Amygdala (tissue), 56 donors: ENCODE measurements at regions not wholly inside any gene's neighbourhood (a gene's known extent, or its start where the extent isn't known, plus 50 kb on each side); places are given as distances from the start of the nearest gene placed in this dataset.
"Not testable (repeated sequence)": the region's sequence is repeated elsewhere in the genome, so short reads cannot be mapped to it uniquely, and the experiment has no call there.

Source experiments
- DNase-seq, 56 donors: peaks; one replicate each; lab custom pipeline; 2025; lab: John Stamatoyannopoulos, UW

GRCh38 chr9:19660019-19660418 lies 128.8 kb downstream of the SLC24A2 start:
- no peak for DNase-seq

- no peak for DNase-seq
These were observed 132.1 kb downstream of the SLC24A2 start for GRCh38 chr9:19656704-19657103.

- no peak for DNase-seq
These were observed 137.2 kb downstream of the SLC24A2 start for GRCh38 chr9:19651681-19652080.

GRCh38 chr9:19650312-19650711 lies 138.5 kb downstream of the SLC24A2 start:
- no peak for DNase-seq

GRCh38 chr9:19649336-19650041 lies 139.3 kb downstream of the SLC24A2 start:
- no peak for DNase-seq

GRCh38 chr9:19648672-19649071 lies 140.2 kb downstream of the SLC24A2 start:
- DNase-seq = peak in 2 of 56 donors; percentile 2 to 6

GRCh38 chr9:19643875-19644274 lies 145.0 kb downstream of the SLC24A2 start:
- no peak for DNase-seq

GRCh38 chr9:19642256-19642655 lies 146.6 kb downstream of the SLC24A2 start:
- DNase-seq = peak in 44 of 56 donors; percentile 3 to 84 (median 40)

- DNase-seq = peak in 2 of 56 donors; percentile 23 to 28
These were observed 147.8 kb downstream of the SLC24A2 start for GRCh38 chr9:19641046-19641445.

- DNase-seq = no peak
These were observed 148.8 kb downstream of the SLC24A2 start for GRCh38 chr9:19640014-19640413.

- peak in 1 of 56 donors; percentile 22 for DNase-seq
These were observed 151.8 kb downstream of the SLC24A2 start for GRCh38 chr9:19637084-19637483.

- DNase-seq = no peak
These were observed 154.0 kb downstream of the SLC24A2 start for GRCh38 chr9:19634881-19635280.

- DNase-seq = no peak
These were observed 157.7 kb downstream of the SLC24A2 start for GRCh38 chr9:19631181-19631580.

GRCh38 chr9:19630760-19631159 lies 158.1 kb downstream of the SLC24A2 start:
- DNase-seq = no peak

GRCh38 chr9:19629488-19629887 lies 159.3 kb downstream of the SLC24A2 start:
- DNase-seq = no peak

GRCh38 chr9:19625426-19625825 lies 163.4 kb downstream of the SLC24A2 start:
- DNase-seq = not testable (repeated sequence)

GRCh38 chr9:19624519-19624918 lies 164.3 kb downstream of the SLC24A2 start:
- no peak for DNase-seq

GRCh38 chr9:19623941-19624340 lies 164.9 kb downstream of the SLC24A2 start:
- no peak for DNase-seq

GRCh38 chr9:19620326-19620725 lies 168.5 kb downstream of the SLC24A2 start:
- DNase-seq = no peak

GRCh38 chr9:19619221-19619620 lies 169.6 kb downstream of the SLC24A2 start:
- peak in 27 of 56 donors; percentile 4 to 55 (median 24) for DNase-seq

- DNase-seq = peak in 43 of 56 donors; percentile 2 to 92 (median 56)
These were observed 170.0 kb downstream of the SLC24A2 start for GRCh38 chr9:19618816-19619215.

- no peak for DNase-seq
These were observed 173.7 kb downstream of the SLC24A2 start for GRCh38 chr9:19615036-19615624.
